SH-SY5Y (cell line): ENCODE measurements at regions not wholly inside any gene's neighbourhood (a gene's known extent, or its start where the extent isn't known, plus 50 kb on each side); places are given as distances from the start of the nearest gene placed in this dataset.

Experiments
- GATA2 ChIP-seq: IDR thresholded peaks from 2 replicates; pipeline ENCODE4 v1.6.1; 2011; ENCODE audit warnings: mild to moderate bottlenecking, low read depth, low read length
- GATA3 ChIP-seq: IDR thresholded peaks from 2 replicates; pipeline ENCODE4 v1.6.1; 2011; ENCODE audit warnings: low read depth, mild to moderate bottlenecking, low read length, moderate library complexity

DNA sequence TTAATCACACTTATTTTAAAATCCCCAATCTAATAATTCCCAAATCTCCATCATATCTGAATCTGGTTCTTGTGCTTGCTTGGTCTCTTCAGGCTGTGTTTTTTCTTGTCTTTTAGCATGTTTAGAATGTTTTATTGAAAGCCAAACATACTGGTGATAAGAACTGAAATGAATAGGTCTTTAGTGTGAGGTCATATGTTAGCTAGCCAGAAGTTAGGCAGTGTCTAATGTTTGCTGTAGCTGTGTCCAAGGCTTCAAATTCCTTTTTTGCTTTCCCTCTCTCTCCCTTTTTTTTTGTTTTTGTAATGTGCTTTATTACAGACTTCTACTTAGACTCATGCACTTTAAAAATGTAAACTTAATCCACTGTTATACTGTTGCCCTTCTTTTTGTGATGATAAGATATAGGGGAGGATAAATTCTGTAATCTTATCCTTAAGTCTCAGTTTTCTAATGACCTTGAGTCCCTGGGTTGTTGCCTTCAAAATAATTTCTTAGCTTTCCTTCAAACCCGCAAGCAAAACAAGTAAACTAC lies 725.1 kb downstream of the BRINP3 start:
- TF ChIP-seq GATA2: no peak
- TF ChIP-seq GATA3: no peak
